ENCODE measurements at regions not wholly inside any gene's neighbourhood (a gene's known extent, or its start where the extent isn't known, plus 50 kb on each side); places are given as distances from the start of the nearest gene placed in this dataset.

- no peak for TF ChIP-seq CTCF (conservative IDR thresholded peaks at IDR 0.05; ENCODE audit: low read depth, low read length)
- no peak for TF ChIP-seq EZH2 (IDR thresholded peaks at IDR 0.05; ENCODE audit: low read length, unreplicated experiment)
- TF ChIP-seq EZH2phosphoT487 (IDR thresholded peaks at IDR 0.05; ENCODE audit: borderline replicate concordance, low read length), result no peak
Measured at GRCh38 chr7:81120111-81120510, 201.3 kb upstream of the SEMA3C start.
